BLaER1 treated with 17β-estradiol and CSF1 and Interleukin-3, amounts not matched to agents 10 nM and 100 nM (cell line): ENCODE measurements at regions not wholly inside any gene's neighbourhood (a gene's known extent, or its start where the extent isn't known, plus 50 kb on each side); places are given as distances from the start of the nearest gene placed in this dataset.

Experiments used
- H3K27ac ChIP-seq, 11 experiments: shearing (Covaris generic); formaldehyde crosslinking; 2 replicates each; pipeline ENCODE4 v1.8.1; 2022
- H3K27me3 ChIP-seq, 11 experiments: shearing (Covaris generic); formaldehyde crosslinking; 2 replicates each; pipeline ENCODE4 v1.8.1; 2022
- H3K36me3 ChIP-seq, 11 experiments: shearing (Covaris generic); formaldehyde crosslinking; 2 replicates each; pipeline ENCODE4 v1.8.1; 2022
- H3K4me1 ChIP-seq, 10 experiments: shearing (Covaris generic); formaldehyde crosslinking; 2 replicates each; pipeline ENCODE4 v1.8.1; 2022
- H3K4me2 ChIP-seq, 11 experiments: shearing (Covaris generic); formaldehyde crosslinking; 2 replicates each; pipeline ENCODE4 v1.8.1; 2022
- H3K4me3 ChIP-seq, 10 experiments: shearing (Covaris generic); formaldehyde crosslinking; 2 replicates each; pipeline ENCODE4 v1.8.1; 2022
- H3K9ac ChIP-seq, 11 experiments: shearing (Covaris generic); formaldehyde crosslinking; 2 replicates each; pipeline ENCODE4 v1.8.1; 2022
- H3K9me3 ChIP-seq, 11 experiments: shearing (Covaris generic); formaldehyde crosslinking; replicated peaks in 1 of 11; 2 replicates each; pipeline ENCODE4 v1.8.1; 2022
- H4K20me1 ChIP-seq, 11 experiments: shearing (Covaris generic); formaldehyde crosslinking; 2 replicates each; pipeline ENCODE4 v1.8.1; 2022
- Cebpa-rat ChIP-seq, 11 experiments: shearing (Covaris generic); IDR thresholded peaks; 2 replicates each; pipeline ENCODE4 v1.8.1; 2022

- Histone ChIP-seq H4K20me1 (no peaks in the 10 kb centered on the region), H3K27me3 (no peaks in the 10 kb centered on the region), H3K4me3 (no peak overlapping the region), H3K9ac (no peak overlapping the region), H3K27ac (no peak overlapping the region), H3K4me1 (peaks cover 0 to 16% (median 6%) of the 10 kb centered on the region in 10 experiments; a peak in 6 of 20 replicates), H3K9me3 (no peaks in the 10 kb centered on the region), H3K4me2 (no peak overlapping the region), H3K36me3 (no peaks in the 10 kb centered on the region)
- TF ChIP-seq Cebpa-rat (IDR thresholded peaks at IDR 0.05) = no peak
These were observed 404.6 kb upstream of the C2CD4B start for GRCh38 chr15:62569460-62570404.

GRCh38 chr15:62570405-62570783 lies 405.3 kb upstream of the C2CD4B start:
- Histone ChIP-seq H3K9ac (no peak overlapping the region), H3K27ac (no peak overlapping the region), H3K4me1 (peaks cover 0 to 16% (median 6%) of the 10 kb centered on the region in 10 experiments; a peak in 6 of 20 replicates), H3K4me2 (no peak overlapping the region), H3K27me3 (no peaks in the 10 kb centered on the region), H3K9me3 (no peaks in the 10 kb centered on the region), H3K36me3 (no peaks in the 10 kb centered on the region), H4K20me1 (no peaks in the 10 kb centered on the region; a peak in 1 of 22 replicates), H3K4me3 (no peak overlapping the region)
- TF ChIP-seq Cebpa-rat (IDR thresholded peaks at IDR 0.05) = no peak

DNA sequence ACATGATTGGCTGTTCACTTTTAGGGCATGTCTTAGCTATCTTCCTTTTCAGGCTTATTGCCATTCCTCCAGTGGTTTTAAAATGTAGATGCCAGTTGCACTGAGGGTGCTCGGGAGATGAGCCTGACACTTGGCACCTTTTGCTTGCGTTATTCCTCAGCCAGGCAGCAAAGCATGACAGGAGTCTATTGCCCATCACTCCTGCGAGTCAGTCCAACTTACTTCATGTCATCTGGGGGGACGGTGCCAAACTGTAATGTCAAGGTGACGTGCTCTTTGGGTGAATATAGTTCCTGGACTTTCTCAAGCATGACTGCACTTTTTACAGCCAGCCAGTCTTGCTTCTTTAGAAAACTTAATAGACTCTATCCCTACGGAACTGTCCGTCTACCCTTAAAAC lies 406.0 kb upstream of the C2CD4B start:
- Histone ChIP-seq H3K9ac (no peak overlapping the region), H3K4me2 (no peak overlapping the region), H3K36me3 (no peaks in the 10 kb centered on the region), H3K4me3 (no peak overlapping the region), H3K4me1 (peaks cover 0 to 16% (median 6%) of the 10 kb centered on the region in 10 experiments; a peak in 6 of 20 replicates), H4K20me1 (no peaks in the 10 kb centered on the region; a peak in 1 of 22 replicates), H3K27ac (no peak overlapping the region), H3K9me3 (no peaks in the 10 kb centered on the region), H3K27me3 (no peaks in the 10 kb centered on the region)
- TF ChIP-seq Cebpa-rat (IDR thresholded peaks at IDR 0.05) = no peak

DNA sequence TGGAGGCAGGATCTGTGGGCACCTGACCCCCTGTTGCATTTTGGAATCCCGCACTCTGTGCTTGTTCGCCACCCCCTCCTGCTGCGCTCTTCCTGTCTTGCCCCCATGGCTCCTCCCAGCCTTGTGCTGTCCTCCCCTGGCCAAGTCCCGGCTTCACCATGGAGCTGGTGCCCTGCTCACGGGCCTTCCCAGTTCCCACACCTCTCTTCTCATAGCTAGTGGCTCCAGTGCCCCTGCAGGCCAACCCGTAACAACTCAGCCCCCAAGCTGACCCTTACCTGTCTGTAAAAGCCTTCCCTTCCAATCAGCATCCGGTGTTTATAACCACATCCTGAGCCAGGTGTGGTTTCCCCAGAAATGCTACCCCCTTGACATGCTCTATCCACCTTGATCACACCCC lies 407.7 kb upstream of the C2CD4B start:
- H3K36me3 ChIP-seq = no peaks in the 10 kb centered on the region
- no peak overlapping the region for H3K4me3 ChIP-seq
- H3K9me3 ChIP-seq = no peaks in the 10 kb centered on the region
- H3K9ac ChIP-seq = no peak overlapping the region
- peaks cover 0 to 16% (median 6%) of the 10 kb centered on the region in 10 experiments; a peak in 6 of 20 replicates for H3K4me1 ChIP-seq
- no peak overlapping the region for H3K27ac ChIP-seq
- 0 out of 22 replicates have a peak overlapping the region, but pooled peaks of 1 of the 11 experiments have one; percentile 18 for H3K4me2 ChIP-seq
- H4K20me1 ChIP-seq = no peaks in the 10 kb centered on the region; a peak in 1 of 22 replicates
- H3K27me3 ChIP-seq = no peaks in the 10 kb centered on the region
- TF ChIP-seq Cebpa-rat (IDR thresholded peaks at IDR 0.05) = no peak

DNA sequence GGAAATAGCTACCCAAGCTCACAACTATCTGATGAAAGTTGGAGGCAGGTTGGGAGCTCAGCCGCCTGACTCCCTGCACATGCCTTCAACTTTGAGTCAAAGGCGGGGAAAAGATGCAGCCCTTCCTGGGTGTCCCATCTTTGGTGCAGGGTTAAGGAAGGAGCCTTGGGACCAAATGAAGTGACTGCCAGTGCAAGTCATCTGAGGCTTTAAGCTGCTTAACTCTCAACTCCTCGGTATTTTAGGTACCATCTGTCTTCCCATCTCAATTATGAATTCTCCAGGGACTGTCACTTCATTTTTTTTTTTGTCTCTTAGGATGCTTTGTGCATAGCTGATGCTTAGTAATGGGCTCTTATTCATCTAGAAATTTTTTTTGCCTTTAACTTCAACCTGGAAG lies 408.8 kb upstream of the C2CD4B start:
- H3K27me3 ChIP-seq = no peaks in the 10 kb centered on the region
- H3K36me3 ChIP-seq = no peaks in the 10 kb centered on the region
- no peaks in the 10 kb centered on the region; a peak in 1 of 22 replicates for H4K20me1 ChIP-seq
- no peak overlapping the region for H3K9ac ChIP-seq
- H3K4me3 ChIP-seq = no peak overlapping the region
- peak overlapping the region in 5 of 11 experiments; percentile 8 to 36 (median 24); a peak in 5 of 22 replicates for H3K4me2 ChIP-seq
- no peak overlapping the region for H3K27ac ChIP-seq
- TF ChIP-seq Cebpa-rat (IDR thresholded peaks at IDR 0.05) = no peak
- peaks cover 0 to 16% (median 6%) of the 10 kb centered on the region in 10 experiments; a peak in 6 of 20 replicates for H3K4me1 ChIP-seq
- H3K9me3 ChIP-seq = no peaks in the 10 kb centered on the region

DNA sequence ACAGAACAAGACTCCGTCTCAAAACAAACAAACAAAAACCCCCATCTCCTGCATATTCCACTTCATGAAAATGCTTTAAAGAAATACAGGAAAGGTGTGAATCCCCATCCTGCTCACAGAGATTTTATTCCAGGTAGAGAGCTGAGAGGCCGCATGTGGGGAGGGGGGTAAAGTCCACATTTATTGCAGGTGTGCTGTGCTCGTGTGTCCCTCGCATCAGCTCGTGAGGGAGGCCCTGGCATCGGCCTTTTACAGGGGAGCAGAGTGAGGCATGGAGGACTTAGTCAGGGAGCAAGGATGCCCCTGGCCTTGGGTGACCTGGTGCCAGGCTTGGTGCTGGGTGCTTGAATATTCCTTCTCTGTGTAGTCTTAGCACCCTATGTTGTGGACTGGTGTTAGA lies 413.5 kb upstream of the C2CD4B start:
- H3K4me1 ChIP-seq = peaks cover 0 to 11% (median 5%) of the 10 kb centered on the region in 10 experiments; a peak in 6 of 20 replicates

GRCh38 chr15:62578960-62579359 lies 413.9 kb upstream of the C2CD4B start:
- no peaks in the 10 kb centered on the region for H3K9me3 ChIP-seq
- H4K20me1 ChIP-seq = no peaks in the 10 kb centered on the region; a peak in 1 of 22 replicates
- no peak overlapping the region for H3K4me3 ChIP-seq
- H3K36me3 ChIP-seq = no peaks in the 10 kb centered on the region
- no peak for TF ChIP-seq Cebpa-rat (IDR thresholded peaks at IDR 0.05)
- H3K27me3 ChIP-seq = no peaks in the 10 kb centered on the region
- H3K4me2 ChIP-seq = no peak overlapping the region
- peaks cover 0 to 7% (median 2%) of the 10 kb centered on the region in 10 experiments; a peak in 6 of 20 replicates for H3K4me1 ChIP-seq
- H3K9ac ChIP-seq = no peak overlapping the region
- H3K27ac ChIP-seq = no peak overlapping the region

More for the DNA sequence above, 413.5 kb upstream of the C2CD4B start:
- H3K27me3 ChIP-seq = no peaks in the 10 kb centered on the region
- H4K20me1 ChIP-seq = no peaks in the 10 kb centered on the region; a peak in 1 of 22 replicates
- H3K9ac ChIP-seq = no peak overlapping the region
- TF ChIP-seq Cebpa-rat (IDR thresholded peaks at IDR 0.05) = no peak
- no peak overlapping the region for H3K27ac ChIP-seq
- H3K36me3 ChIP-seq = no peaks in the 10 kb centered on the region
- no peak overlapping the region for H3K4me3 ChIP-seq
- H3K4me2 ChIP-seq = no peak overlapping the region
- no peaks in the 10 kb centered on the region for H3K9me3 ChIP-seq

GRCh38 chr15:62579842-62580241 lies 414.8 kb upstream of the C2CD4B start:
- no peak overlapping the region for H3K4me3 ChIP-seq
- H3K9me3 ChIP-seq = no peaks in the 10 kb centered on the region
- H3K27me3 ChIP-seq = no peaks in the 10 kb centered on the region
- no peaks in the 10 kb centered on the region; a peak in 1 of 22 replicates for H4K20me1 ChIP-seq
- H3K4me1 ChIP-seq = no peaks in the 10 kb centered on the region
- H3K9ac ChIP-seq = no peak overlapping the region
- no peaks in the 10 kb centered on the region for H3K36me3 ChIP-seq
- no peak overlapping the region for H3K4me2 ChIP-seq
- no peak overlapping the region for H3K27ac ChIP-seq
- no peak for TF ChIP-seq Cebpa-rat (IDR thresholded peaks at IDR 0.05)

DNA sequence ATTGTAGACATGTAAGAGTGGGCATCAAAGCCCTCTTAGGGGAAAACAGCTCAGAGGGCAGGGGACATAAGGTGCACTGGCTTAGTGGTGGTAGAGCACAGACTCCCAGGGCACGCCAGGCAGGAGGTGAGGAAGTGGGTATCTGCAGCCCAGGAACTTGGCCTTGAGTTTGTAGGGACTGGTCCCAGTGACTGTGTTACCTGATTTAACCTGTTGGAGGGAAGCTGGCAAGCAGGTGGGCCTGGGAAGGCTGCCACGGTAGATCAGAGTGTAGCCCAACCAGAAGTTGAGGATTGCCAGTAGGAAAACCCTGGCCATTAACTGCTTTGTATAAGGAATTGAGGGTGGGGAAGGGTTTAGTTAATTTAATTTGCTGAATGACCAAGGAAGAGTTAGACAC lies 417.5 kb upstream of the C2CD4B start:
- Histone ChIP-seq H3K9me3 (no peaks in the 10 kb centered on the region), H3K9ac (no peak overlapping the region), H3K4me2 (no peak overlapping the region), H3K36me3 (no peaks in the 10 kb centered on the region), H3K27ac (no peak overlapping the region), H3K4me3 (no peak overlapping the region), H3K27me3 (no peaks in the 10 kb centered on the region), H4K20me1 (no peaks in the 10 kb centered on the region), H3K4me1 (no peaks in the 10 kb centered on the region)
- TF ChIP-seq Cebpa-rat (IDR thresholded peaks at IDR 0.05) = no peak
